HEK293T (cell line): ENCODE measurements at regions not wholly inside any gene's neighbourhood (a gene's known extent, or its start where the extent isn't known, plus 50 kb on each side); places are given as distances from the start of the nearest gene placed in this dataset.

Experiments used
- ARNT ChIP-seq: fragments of 450-650 bp; IDR thresholded peaks from 2 replicates; pipeline ENCODE4 v1.6.1; 2017; ENCODE audit warnings: mild to moderate bottlenecking
- ELF4 ChIP-seq: fragments of 450-650 bp; IDR thresholded peaks from 2 replicates; pipeline ENCODE4 v1.6.1; 2017; ENCODE audit warnings: antibody characterized with exemption
- FOXM1 ChIP-seq: fragments of 450-650 bp; IDR thresholded peaks from 2 replicates; pipeline ENCODE4 v1.6.1; 2017; ENCODE audit warnings: mild to moderate bottlenecking, borderline replicate concordance
- HDGF ChIP-seq: fragments of 450-650 bp; IDR thresholded peaks from 2 replicates; pipeline ENCODE4 v1.6.1; 2017; ENCODE audit warnings: antibody characterized with exemption, borderline replicate concordance
- NFRKB ChIP-seq: fragments of 450-650 bp; IDR thresholded peaks from 2 replicates; pipeline ENCODE4 v1.6.1; 2016; ENCODE audit warnings: mild to moderate bottlenecking, moderate library complexity
- SUZ12 ChIP-seq: fragments of 450-650 bp; IDR thresholded peaks from 2 replicates; pipeline ENCODE4 v1.6.1; 2016; ENCODE audit warnings: mild to moderate bottlenecking

- TF ChIP-seq SUZ12 (no peak), NFRKB (no peak), ELF4 (no peak), HDGF (no peak), FOXM1 (no peak), ARNT (no peak)
Measured at GRCh38 chr20:50389438-50389807, 120.8 kb upstream of the PTPN1 start.
